GM12892 (cell line): ENCODE measurements at regions not wholly inside any gene's neighbourhood (a gene's known extent, or its start where the extent isn't known, plus 50 kb on each side); places are given as distances from the start of the nearest gene placed in this dataset.

Experiments used
- POLR2A ChIP-seq: IDR thresholded peaks from 2 replicates; pipeline ENCODE4 v1.6.1; 2011; ENCODE audit warnings: low read depth, low read length, control low read depth
- POLR2AphosphoS5 ChIP-seq: IDR thresholded peaks from 2 replicates; pipeline ENCODE4 v1.6.1; 2011; ENCODE audit warnings: low read depth, low read length, control low read depth
- TAF1 ChIP-seq: IDR thresholded peaks from 2 replicates; pipeline ENCODE4 v1.6.1; 2011; ENCODE audit warnings: low read depth, mild to moderate bottlenecking, control low read depth, low read length, borderline replicate concordance

DNA sequence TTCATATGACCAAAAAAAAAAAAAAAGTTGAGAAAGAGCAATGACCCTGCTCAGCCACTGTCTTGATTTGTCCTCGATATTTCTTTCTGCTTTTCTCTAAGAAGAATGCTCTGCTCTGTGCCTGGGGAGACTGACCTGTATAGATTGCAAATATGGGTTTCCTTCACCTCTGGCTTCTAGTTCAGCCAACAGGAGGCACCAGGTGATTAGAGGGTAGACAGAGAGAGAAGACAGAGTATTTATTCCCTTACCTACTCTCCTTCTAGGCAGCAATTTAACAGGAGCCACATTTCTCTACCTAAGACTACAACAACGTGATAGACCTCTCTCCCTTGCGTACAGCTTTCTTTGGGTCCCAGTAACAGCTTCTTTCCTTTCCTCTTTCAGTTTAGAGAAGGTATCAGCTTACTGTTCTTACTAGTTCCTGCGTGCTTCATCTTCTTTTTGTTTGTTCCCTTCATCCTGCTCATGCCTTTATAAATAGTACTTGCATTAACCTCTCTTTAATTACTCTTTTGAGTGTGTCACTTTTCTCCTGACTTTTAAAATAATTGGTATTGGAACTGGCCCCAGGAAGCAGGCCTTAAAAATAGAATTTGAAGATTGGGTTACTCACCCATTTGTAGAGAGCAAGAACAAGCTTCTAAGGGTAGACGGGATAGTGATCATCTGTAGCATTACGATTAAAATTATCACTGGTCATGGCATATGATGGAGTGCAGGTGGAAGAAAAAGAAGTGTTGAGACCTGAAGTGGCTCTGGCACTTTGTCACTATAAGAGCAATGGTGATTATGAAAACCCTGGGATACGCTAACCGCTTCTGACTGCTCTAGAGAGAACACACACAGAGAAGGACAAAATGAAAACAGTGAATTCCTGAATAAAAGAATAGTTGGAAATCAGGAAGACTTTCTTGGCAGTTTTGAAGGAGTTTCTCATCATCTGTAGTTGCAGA, 161.2 kb upstream of the FSTL4 start:
- no peak for TF ChIP-seq POLR2AphosphoS5
- TF ChIP-seq POLR2A: no peak
- TF ChIP-seq TAF1: no peak
